ENCODE measurements at regions not wholly inside any gene's neighbourhood (a gene's known extent, or its start where the extent isn't known, plus 50 kb on each side); places are given as distances from the start of the nearest gene placed in this dataset.

- DNase-seq (ENCODE audit: extremely low spot score, unreplicated experiment), result no peak
- H3K36me3 Mint-ChIP-seq (ENCODE audit: unreplicated experiment), result no peaks in the 10 kb centered on the region
- no peak for TF ChIP-seq CTCF (IDR thresholded peaks at IDR 0.05)
- no peaks in the 10 kb centered on the region for H3K9me3 Mint-ChIP-seq (ENCODE audit: unreplicated experiment)
- no peaks in the 10 kb centered on the region for H3K4me1 Mint-ChIP-seq (ENCODE audit: unreplicated experiment)
- peaks cover 44% of the 10 kb centered on the region for H3K27me3 Mint-ChIP-seq (ENCODE audit: unreplicated experiment)
- H3K4me3 Mint-ChIP-seq (ENCODE audit: unreplicated experiment), result no peak overlapping the region
- H3K27ac Mint-ChIP-seq (ENCODE audit: unreplicated experiment), result no peak overlapping the region
Observed at GRCh38 chr22:44387486-44387885, 74.7 kb upstream of the SHISAL1 start.

- Mint-ChIP-seq H3K27ac (ENCODE audit: unreplicated experiment) (no peak overlapping the region), H3K4me3 (ENCODE audit: unreplicated experiment) (no peak overlapping the region), H3K36me3 (ENCODE audit: unreplicated experiment) (no peaks in the 10 kb centered on the region), H3K27me3 (ENCODE audit: unreplicated experiment) (peaks cover 51% of the 10 kb centered on the region), H3K9me3 (ENCODE audit: unreplicated experiment) (no peaks in the 10 kb centered on the region), H3K4me1 (ENCODE audit: unreplicated experiment) (no peaks in the 10 kb centered on the region)
- no peak for TF ChIP-seq CTCF (IDR thresholded peaks at IDR 0.05)
- no peak for DNase-seq (ENCODE audit: extremely low spot score, unreplicated experiment)
Observed at GRCh38 chr22:44386386-44387035, 73.8 kb upstream of the SHISAL1 start.

GRCh38 chr22:44385781-44386180 lies 73.0 kb upstream of the SHISAL1 start:
- TF ChIP-seq CTCF (IDR thresholded peaks at IDR 0.05), result no peak
- peaks cover 57% of the 10 kb centered on the region for H3K27me3 Mint-ChIP-seq (ENCODE audit: unreplicated experiment)
- H3K9me3 Mint-ChIP-seq (ENCODE audit: unreplicated experiment), result no peaks in the 10 kb centered on the region
- H3K4me1 Mint-ChIP-seq (ENCODE audit: unreplicated experiment), result no peaks in the 10 kb centered on the region
- DNase-seq (ENCODE audit: extremely low spot score, unreplicated experiment), result no peak
- H3K4me3 Mint-ChIP-seq (ENCODE audit: unreplicated experiment), result no peak overlapping the region
- no peaks in the 10 kb centered on the region for H3K36me3 Mint-ChIP-seq (ENCODE audit: unreplicated experiment)
- H3K27ac Mint-ChIP-seq (ENCODE audit: unreplicated experiment), result no peak overlapping the region

- Mint-ChIP-seq H3K9me3 (ENCODE audit: unreplicated experiment) (no peaks in the 10 kb centered on the region), H3K27me3 (ENCODE audit: unreplicated experiment) (peaks cover 57% of the 10 kb centered on the region), H3K27ac (ENCODE audit: unreplicated experiment) (no peak overlapping the region), H3K4me1 (ENCODE audit: unreplicated experiment) (no peaks in the 10 kb centered on the region), H3K36me3 (ENCODE audit: unreplicated experiment) (no peaks in the 10 kb centered on the region), H3K4me3 (ENCODE audit: unreplicated experiment) (no peak overlapping the region)
- no peak for DNase-seq (ENCODE audit: extremely low spot score, unreplicated experiment)
- TF ChIP-seq CTCF (IDR thresholded peaks at IDR 0.05), result no peak
Observed at GRCh38 chr22:44385296-44385610, 72.5 kb upstream of the SHISAL1 start.

- no peak for DNase-seq (ENCODE audit: extremely low spot score, unreplicated experiment)
- Mint-ChIP-seq H3K4me1 (ENCODE audit: unreplicated experiment) (no peaks in the 10 kb centered on the region), H3K4me3 (ENCODE audit: unreplicated experiment) (no peak overlapping the region), H3K27ac (ENCODE audit: unreplicated experiment) (no peak overlapping the region), H3K27me3 (ENCODE audit: unreplicated experiment) (peaks cover 62% of the 10 kb centered on the region), H3K36me3 (ENCODE audit: unreplicated experiment) (no peaks in the 10 kb centered on the region), H3K9me3 (ENCODE audit: unreplicated experiment) (no peaks in the 10 kb centered on the region)
- no peak for TF ChIP-seq CTCF (IDR thresholded peaks at IDR 0.05)
Observed at GRCh38 chr22:44384563-44385295, 72.0 kb upstream of the SHISAL1 start.
